ENCODE measurements at regions not wholly inside any gene's neighbourhood (a gene's known extent, or its start where the extent isn't known, plus 50 kb on each side); places are given as distances from the start of the nearest gene placed in this dataset.

- no peak for TF ChIP-seq CTCF (IDR thresholded peaks at IDR 0.05)
- TF ChIP-seq POLR2A (IDR thresholded peaks at IDR 0.05): no peak
Observed at GRCh38 chr1:4018466-4019146, 118.5 kb upstream of the C1orf174 start.
